ENCODE measurements at regions not wholly inside any gene's neighbourhood (a gene's known extent, or its start where the extent isn't known, plus 50 kb on each side); places are given as distances from the start of the nearest gene placed in this dataset.
"Not testable (repeated sequence)": the region's sequence is repeated elsewhere in the genome, so short reads cannot be mapped to it uniquely, and the experiment has no call there.

- no peak for TF ChIP-seq POLR2A (IDR thresholded peaks at IDR 0.05)
- TF ChIP-seq EP300 (IDR thresholded peaks at IDR 0.05) = no peak
- TF ChIP-seq CTCF (IDR thresholded peaks at IDR 0.05) = no peak
- Histone ChIP-seq H3K27ac (no peak overlapping the region), H3K27me3 (no peaks in the 10 kb centered on the region), H3K9me3 (peaks cover 0 to 10% (median 0%) of the 10 kb centered on the region in 4 donors), H3K4me3 (no peak overlapping the region), H3K4me1 (no peaks in the 10 kb centered on the region), H3K36me3 (no peaks in the 10 kb centered on the region)
- no peak for DNase-seq (ENCODE audit: low spot score in 2 of 2)
- WGBS, 2 donors = 97 to 98% methylated on average over 4 of the region's 4 CpGs
Measured at GRCh38 chr2:182605166-182605565, 110.9 kb upstream of the DNAJC10 start.

GRCh38 chr2:182606728-182607681, 109.1 kb upstream of the DNAJC10 start:
- TF ChIP-seq POLR2A (IDR thresholded peaks at IDR 0.05) (no peak), EP300 (IDR thresholded peaks at IDR 0.05) (no peak), CTCF (IDR thresholded peaks at IDR 0.05) (no peak)
- H3K36me3 ChIP-seq = no peaks in the 10 kb centered on the region
- H3K4me3 ChIP-seq = no peak overlapping the region
- H3K4me1 ChIP-seq = no peaks in the 10 kb centered on the region
- no peak for DNase-seq (ENCODE audit: low spot score in 2 of 2)
- no peak overlapping the region for H3K27ac ChIP-seq
- 92% methylated on average over 8 of the region's 8 CpGs for WGBS, 2 donors
- H3K27me3 ChIP-seq = no peaks in the 10 kb centered on the region
- H3K9me3 ChIP-seq = peaks cover 0 to 10% (median 0%) of the 10 kb centered on the region in 4 donors

GRCh38 chr2:182608181-182608845, 107.7 kb upstream of the DNAJC10 start:
- no peak overlapping the region for H3K4me3 ChIP-seq
- H3K27ac ChIP-seq = no peak overlapping the region
- no peaks in the 10 kb centered on the region for H3K27me3 ChIP-seq
- peaks cover 0 to 10% (median 0%) of the 10 kb centered on the region in 4 donors for H3K9me3 ChIP-seq
- TF ChIP-seq EP300 (IDR thresholded peaks at IDR 0.05) (no peak), POLR2A (IDR thresholded peaks at IDR 0.05) (no peak), CTCF (IDR thresholded peaks at IDR 0.05) (no peak)
- DNase-seq (ENCODE audit: low spot score in 2 of 2) = no peak
- 93 to 95% methylated on average over 40 to 45 of the region's 48 CpGs for WGBS, 2 donors
- H3K4me1 ChIP-seq = no peaks in the 10 kb centered on the region
- no peaks in the 10 kb centered on the region for H3K36me3 ChIP-seq

- WGBS, 2 donors = 98 to 100% methylated on average over 4 of the region's 4 CpGs
- H3K4me3 ChIP-seq; H3K36me3 ChIP-seq; H3K4me1 ChIP-seq; H3K9me3 ChIP-seq; H3K27ac ChIP-seq; DNase-seq (ENCODE audit: low spot score in 2 of 2); H3K27me3 ChIP-seq: not testable (repeated sequence)
Measured at GRCh38 chr2:182609005-182609404, 107.1 kb upstream of the DNAJC10 start.

GRCh38 chr2:182610231-182610630, 105.8 kb upstream of the DNAJC10 start:
- H3K9me3 ChIP-seq = peaks cover 0 to 10% (median 0%) of the 10 kb centered on the region in 4 donors
- no peak overlapping the region for H3K27ac ChIP-seq
- WGBS, 2 donors = 66 to 70% methylated on average over 2 of the region's 2 CpGs
- no peaks in the 10 kb centered on the region for H3K4me1 ChIP-seq
- H3K27me3 ChIP-seq = no peaks in the 10 kb centered on the region
- H3K4me3 ChIP-seq = no peak overlapping the region
- no peak for DNase-seq (ENCODE audit: low spot score in 2 of 2)
- TF ChIP-seq EP300 (IDR thresholded peaks at IDR 0.05) = no peak
- TF ChIP-seq POLR2A (IDR thresholded peaks at IDR 0.05) = no peak
- H3K36me3 ChIP-seq = no peaks in the 10 kb centered on the region

GRCh38 chr2:182611009-182611408, 105.0 kb upstream of the DNAJC10 start:
- no peaks in the 10 kb centered on the region for H3K4me1 ChIP-seq
- peaks cover 0 to 10% (median 0%) of the 10 kb centered on the region in 4 donors for H3K9me3 ChIP-seq

More at GRCh38 chr2:182611009-182611408, 105.0 kb upstream of the DNAJC10 start:
- H3K27me3 ChIP-seq = no peaks in the 10 kb centered on the region
- no peak for DNase-seq (ENCODE audit: low spot score in 2 of 2)
- H3K36me3 ChIP-seq = no peaks in the 10 kb centered on the region
- H3K4me3 ChIP-seq = no peak overlapping the region
- TF ChIP-seq CTCF (IDR thresholded peaks at IDR 0.05) (no peak), EP300 (IDR thresholded peaks at IDR 0.05) (no peak)
- H3K27ac ChIP-seq = no peak overlapping the region
- WGBS, 2 donors = 92 to 94% methylated on average over 3 of the region's 3 CpGs

All from tibial nerve (tissue), 4 donors.